Keratinocyte (primary cell): ENCODE measurements at regions not wholly inside any gene's neighbourhood (a gene's known extent, or its start where the extent isn't known, plus 50 kb on each side); places are given as distances from the start of the nearest gene placed in this dataset.

Experiments
- CTCF ChIP-seq, 3 experiments: IDR thresholded peaks in 1 of 3; conservative IDR thresholded peaks in 1 of 3; optimal IDR thresholded peaks in 1 of 3; 2 replicates in 2 of 3; 3 replicates in 1 of 3; pipeline versions ENCODE3 to v1.5.1; 2011; ENCODE audit warnings: low read length in 3 of 3, mild to moderate bottlenecking in 3 of 3, moderate library complexity in 2 of 3, control low read depth in 1 of 3, inconsistent platforms in 1 of 3; ENCODE audit not compliant: insufficient read depth in 2 of 3; ENCODE audit errors: extremely low read depth in 1 of 3
- EZH2 ChIP-seq: IDR thresholded peaks from one replicate; pipeline ENCODE4 v1.6.1; 2012; ENCODE audit warnings: inconsistent platforms, mild to moderate bottlenecking, low read length, moderate library complexity

- TF ChIP-seq CTCF (optimal IDR thresholded peaks at IDR 0.05 in 1 of 3, IDR thresholded peaks at IDR 0.05 in 1 of 3, conservative IDR thresholded peaks at IDR 0.05 in 1 of 3; ENCODE audit: extremely low read depth in 1 of 3, insufficient read depth in 2 of 3, low read length in 3 of 3): no peak
- no peak for TF ChIP-seq EZH2
Observed at GRCh38 chr6:150702675-150703074, 103.0 kb downstream of the PLEKHG1 start.
